HUES64 (cell line): ENCODE measurements at regions not wholly inside any gene's neighbourhood (a gene's known extent, or its start where the extent isn't known, plus 50 kb on each side); places are given as distances from the start of the nearest gene placed in this dataset.

Experiments used
- H3K27ac ChIP-seq: 2 replicates; pipeline ENCODE4 v1.7.0; 2013; ENCODE audit warnings: low read depth, low read length, inconsistent platforms
- H3K27me3 ChIP-seq: 2 replicates; pipeline ENCODE4 v1.6.1; 2013; ENCODE audit warnings: mild to moderate bottlenecking, low read length; ENCODE audit not compliant: insufficient read depth
- H3K36me3 ChIP-seq: 2 replicates; pipeline ENCODE4 v1.6.1; 2013; ENCODE audit warnings: mild to moderate bottlenecking, low read length; ENCODE audit not compliant: insufficient read depth
- H3K4me1 ChIP-seq: 2 replicates; pipeline ENCODE4 v1.6.1; 2013; ENCODE audit warnings: mild to moderate bottlenecking, low read length, moderate library complexity; ENCODE audit not compliant: insufficient read depth
- H3K4me3 ChIP-seq: 2 replicates; pipeline ENCODE4 v1.5.1; 2013; ENCODE audit warnings: mild to moderate bottlenecking, low read length, moderate library complexity
- H3K9ac ChIP-seq: 2 replicates; pipeline ENCODE4 v1.6.1; 2013; ENCODE audit warnings: mild to moderate bottlenecking, low read depth, low read length
- H3K9me3 ChIP-seq: 2 replicates; pipeline ENCODE4 v1.6.1; 2013; ENCODE audit warnings: low read depth, low read length; ENCODE audit not compliant: insufficient read depth
- WGBS: fragments of 150-250, 120-280 bp; methylation state at CpG from one replicate; pipeline ENCODE4 v1.1.7; 2013; ENCODE audit warnings: missing lambda C conversion rate; 5-methylcytosine and 5-hydroxymethylcytosine counted together

DNA sequence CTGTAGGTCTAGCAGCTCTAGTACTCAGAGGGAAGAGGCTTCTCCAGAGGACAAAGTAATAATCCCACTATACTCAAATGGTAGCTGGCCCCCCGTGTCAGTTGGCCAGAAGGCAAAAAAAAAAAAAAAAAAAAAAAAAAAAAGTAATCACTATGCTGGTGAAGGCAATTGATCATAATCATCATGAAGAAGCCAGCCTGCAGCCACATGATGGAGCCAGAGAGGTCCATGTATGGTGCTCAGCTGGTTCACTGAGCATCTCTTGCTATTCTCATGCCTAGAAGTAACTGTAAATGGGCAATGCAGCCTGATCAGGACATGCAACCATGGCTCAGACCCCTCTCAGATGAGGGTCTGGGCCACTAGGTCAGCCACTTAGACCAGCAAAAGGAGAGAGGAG, 378.8 kb downstream of the MED13L start:
- H3K27me3 ChIP-seq: no peaks in the 10 kb centered on the region
- H3K4me3 ChIP-seq: no peak overlapping the region
- WGBS: 83% methylated on average over 1 of the region's 1 CpG

DNA sequence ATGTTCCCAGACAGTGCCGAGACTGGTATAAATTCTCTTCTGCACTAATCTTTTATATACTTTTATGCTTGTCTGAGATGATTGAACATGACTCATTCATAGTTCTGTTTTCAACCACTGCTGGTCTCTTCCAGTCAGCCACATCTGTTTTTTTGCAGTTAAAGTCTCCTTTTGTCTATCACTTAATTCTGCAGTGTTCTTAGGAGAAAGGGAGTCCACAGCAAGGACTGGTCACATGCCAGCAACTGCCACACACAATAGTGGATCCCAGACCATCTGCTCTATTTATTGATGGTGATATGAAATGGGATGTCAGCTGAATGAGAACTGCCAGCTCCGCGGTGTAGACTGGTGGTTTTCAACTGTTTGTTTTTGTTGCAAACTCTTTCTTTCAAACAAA, 379.8 kb downstream of the MED13L start:
- Histone ChIP-seq H3K4me1 (no peaks in the 10 kb centered on the region), H3K27me3 (no peaks in the 10 kb centered on the region), H3K4me3 (no peak overlapping the region), H3K9ac (no peak overlapping the region), H3K27ac (no peak overlapping the region), H3K9me3 (no peaks in the 10 kb centered on the region), H3K36me3 (no peaks in the 10 kb centered on the region)
- 71% methylated on average over 1 of the region's 3 CpGs for WGBS

More for the DNA sequence above, 378.8 kb downstream of the MED13L start:
- Histone ChIP-seq H3K36me3 (no peaks in the 10 kb centered on the region), H3K9ac (no peak overlapping the region), H3K9me3 (no peaks in the 10 kb centered on the region), H3K27ac (no peak overlapping the region), H3K4me1 (no peaks in the 10 kb centered on the region)

DNA sequence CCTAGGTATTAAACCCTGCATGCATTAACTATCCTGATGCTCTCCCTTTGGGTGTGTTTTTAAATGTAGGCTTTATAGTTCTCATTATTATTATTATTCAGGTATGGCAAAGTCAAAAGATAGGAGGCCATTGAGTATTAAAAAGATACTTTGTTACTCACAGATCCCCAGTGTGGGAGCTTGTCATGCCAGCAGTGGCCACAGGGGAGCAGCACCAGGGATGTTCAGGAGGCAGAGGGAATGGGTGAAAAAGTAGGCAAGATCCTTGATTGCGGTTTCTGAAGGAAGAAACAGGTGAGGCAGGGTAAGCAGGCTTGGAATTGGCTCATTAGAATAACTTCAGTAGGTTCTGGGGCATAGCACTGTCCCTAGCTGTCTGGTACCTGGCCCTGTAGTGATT, 382.2 kb downstream of the MED13L start:
- WGBS: 83% methylated on average over 1 of the region's 1 CpG
- no peaks in the 10 kb centered on the region for H3K27me3 ChIP-seq
- no peaks in the 10 kb centered on the region for H3K36me3 ChIP-seq
- H3K27ac ChIP-seq: no peak overlapping the region
- H3K4me1 ChIP-seq: peaks cover 9% of the 10 kb centered on the region
- H3K9me3 ChIP-seq: no peaks in the 10 kb centered on the region
- H3K4me3 ChIP-seq: no peak overlapping the region
- H3K9ac ChIP-seq: no peak overlapping the region

DNA sequence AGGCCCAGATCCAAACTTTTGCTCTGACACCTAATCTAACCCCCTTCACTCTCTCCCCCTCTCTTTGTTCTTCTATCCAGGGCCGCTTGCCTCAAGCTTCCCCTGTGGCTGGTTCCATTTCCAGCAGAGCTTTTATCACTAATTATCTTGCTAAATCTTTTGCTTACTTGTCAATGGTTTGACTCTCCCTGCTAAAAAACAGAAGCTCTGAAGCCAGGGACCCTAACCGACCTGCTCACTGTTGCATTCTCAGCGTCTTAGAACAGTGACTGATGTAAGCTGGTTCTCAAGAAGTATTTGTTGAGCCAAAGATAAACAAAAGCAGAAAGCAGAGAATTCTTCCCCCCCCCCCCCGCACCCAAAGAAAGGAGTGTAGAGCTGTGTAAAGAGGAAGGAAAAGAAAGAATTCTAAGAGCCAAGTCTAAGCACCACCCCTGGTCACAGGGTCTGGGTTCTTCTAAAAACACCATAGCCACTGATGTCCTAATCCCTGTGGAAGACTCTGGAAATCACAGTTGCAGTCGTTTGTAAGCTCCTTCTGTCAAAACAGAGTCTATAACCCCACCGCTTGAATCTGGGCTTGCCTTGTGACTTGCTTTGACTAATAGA, 385.8 kb downstream of the MED13L start:
- H3K36me3 ChIP-seq: no peaks in the 10 kb centered on the region
- no peak overlapping the region for H3K9ac ChIP-seq
- H3K4me3 ChIP-seq: no peak overlapping the region
- WGBS: 30% methylated on average over 5 of the region's 6 CpGs
- H3K9me3 ChIP-seq: no peaks in the 10 kb centered on the region
- H3K4me1 ChIP-seq: peaks cover 9% of the 10 kb centered on the region
- H3K27me3 ChIP-seq: no peaks in the 10 kb centered on the region
- peak overlapping the region; percentile 57; the same call in 1 of the 2 replicates for H3K27ac ChIP-seq

DNA sequence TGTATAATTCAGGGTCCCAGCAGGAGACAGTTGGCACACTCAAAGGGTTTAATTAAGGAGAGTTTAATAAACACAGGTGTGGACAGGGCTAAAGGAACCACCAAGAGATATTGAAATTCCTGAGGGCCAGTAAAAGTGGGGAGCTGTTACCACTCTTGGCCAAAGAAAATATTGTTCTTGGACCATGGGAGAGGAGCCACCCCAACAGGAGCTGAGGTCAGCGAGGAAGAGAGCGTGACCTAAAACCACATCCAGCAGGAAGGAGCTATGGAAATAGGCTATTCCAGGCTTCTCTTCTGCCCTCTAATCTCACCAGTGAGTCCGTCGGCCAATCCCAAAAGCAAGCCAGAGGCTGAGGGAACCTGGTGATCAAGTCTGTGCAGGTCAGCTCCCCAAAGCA, 390.8 kb downstream of the MED13L start:
- Histone ChIP-seq H3K9me3 (no peaks in the 10 kb centered on the region), H3K36me3 (no peaks in the 10 kb centered on the region), H3K4me1 (peaks cover 7% of the 10 kb centered on the region; the same call in 1 of the 2 replicates), H3K27ac (no peak overlapping the region), H3K9ac (no peak overlapping the region), H3K4me3 (no peak overlapping the region), H3K27me3 (no peaks in the 10 kb centered on the region)
- WGBS: 92% methylated on average over 4 of the region's 4 CpGs

DNA sequence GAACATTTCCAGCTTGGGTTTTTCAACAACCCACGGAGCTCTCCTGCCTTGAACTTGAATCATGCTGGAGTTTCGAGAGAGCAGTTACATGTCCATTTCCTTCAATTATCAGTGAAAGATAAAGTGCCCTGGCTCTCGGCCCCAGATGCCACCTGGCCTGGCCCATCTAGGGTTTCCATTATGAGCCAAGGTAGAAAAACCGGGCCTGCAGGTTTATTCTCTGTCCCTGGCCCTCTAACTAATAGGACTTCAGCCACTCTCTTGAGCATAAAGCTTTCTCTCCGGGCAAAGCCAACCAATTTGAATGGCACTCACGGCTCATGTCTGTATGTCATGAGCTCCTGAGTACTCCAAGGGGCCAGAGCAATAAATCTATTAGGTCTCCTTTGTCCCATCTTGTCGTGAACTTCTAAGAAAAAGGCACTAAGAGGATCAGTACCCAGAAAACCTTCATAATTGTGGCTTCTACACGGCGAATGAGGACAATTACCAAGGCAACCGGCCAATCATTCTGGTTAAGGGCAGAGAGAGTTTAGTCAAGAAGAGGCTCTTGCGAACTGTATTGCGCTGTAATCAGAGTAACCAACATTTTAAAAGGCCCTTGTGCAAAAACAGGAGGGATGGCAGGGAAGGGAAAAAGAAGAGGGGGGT, 392.3 kb downstream of the MED13L start:
- no peaks in the 10 kb centered on the region for H3K27me3 ChIP-seq
- no peak overlapping the region for H3K9ac ChIP-seq
- no peak overlapping the region for H3K27ac ChIP-seq
- H3K36me3 ChIP-seq: no peaks in the 10 kb centered on the region
- H3K9me3 ChIP-seq: no peaks in the 10 kb centered on the region
- no peak overlapping the region for H3K4me3 ChIP-seq
- WGBS: 94% methylated on average over 12 of the region's 12 CpGs
- peaks cover 5% of the 10 kb centered on the region; the same call in 1 of the 2 replicates for H3K4me1 ChIP-seq

DNA sequence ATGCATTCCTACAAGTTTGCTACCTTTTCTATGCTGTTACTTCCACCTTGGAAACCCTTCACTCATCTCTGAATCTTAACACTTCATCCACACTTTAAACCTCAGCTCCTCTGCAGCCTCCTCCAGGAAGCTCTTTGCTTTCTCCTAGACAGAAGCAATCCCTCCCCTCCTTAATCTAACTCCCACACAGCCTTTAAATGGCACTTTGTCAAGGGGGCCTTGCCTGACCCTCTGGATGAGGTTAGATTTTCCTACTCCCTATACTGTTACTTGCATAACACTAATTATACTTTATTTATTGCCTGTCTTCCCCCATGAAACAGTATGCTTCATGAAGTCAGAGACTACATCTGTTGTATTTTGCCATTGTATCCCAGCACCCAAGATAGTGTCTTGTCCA, 394.6 kb downstream of the MED13L start:
- no peaks in the 10 kb centered on the region for H3K9me3 ChIP-seq
- H3K27ac ChIP-seq: no peak overlapping the region
- H3K4me3 ChIP-seq: no peak overlapping the region
- no peak overlapping the region for H3K9ac ChIP-seq
- H3K27me3 ChIP-seq: no peaks in the 10 kb centered on the region
- H3K36me3 ChIP-seq: no peaks in the 10 kb centered on the region
- H3K4me1 ChIP-seq: peaks cover 5% of the 10 kb centered on the region; the same call in 1 of the 2 replicates

DNA sequence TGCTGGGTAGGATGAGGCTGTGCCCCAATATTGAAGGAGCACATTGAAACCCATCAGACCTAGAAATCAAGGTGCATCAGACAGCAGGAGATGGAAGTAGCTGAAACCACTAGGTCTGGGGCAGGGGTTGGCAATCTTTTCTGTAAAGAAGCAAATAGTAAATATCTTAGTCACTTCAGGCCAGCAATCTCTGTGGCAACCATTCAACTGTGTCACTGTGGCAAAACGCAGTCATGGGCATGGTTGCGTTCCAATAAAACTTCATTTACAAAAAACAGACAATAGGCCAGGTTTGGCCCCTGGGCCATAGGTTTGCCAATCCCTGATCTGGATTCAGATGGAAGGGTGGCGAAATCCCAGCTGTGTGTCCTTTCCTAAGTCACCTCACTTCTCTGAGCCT, 397.3 kb downstream of the MED13L start:
- no peaks in the 10 kb centered on the region for H3K27me3 ChIP-seq
- no peaks in the 10 kb centered on the region for H3K9me3 ChIP-seq
- no peaks in the 10 kb centered on the region for H3K36me3 ChIP-seq
- H3K4me3 ChIP-seq: no peak overlapping the region
- 97% methylated on average over 3 of the region's 3 CpGs for WGBS
- H3K9ac ChIP-seq: no peak overlapping the region
- no peak overlapping the region for H3K27ac ChIP-seq
- peaks cover 5% of the 10 kb centered on the region; the same call in 1 of the 2 replicates for H3K4me1 ChIP-seq

DNA sequence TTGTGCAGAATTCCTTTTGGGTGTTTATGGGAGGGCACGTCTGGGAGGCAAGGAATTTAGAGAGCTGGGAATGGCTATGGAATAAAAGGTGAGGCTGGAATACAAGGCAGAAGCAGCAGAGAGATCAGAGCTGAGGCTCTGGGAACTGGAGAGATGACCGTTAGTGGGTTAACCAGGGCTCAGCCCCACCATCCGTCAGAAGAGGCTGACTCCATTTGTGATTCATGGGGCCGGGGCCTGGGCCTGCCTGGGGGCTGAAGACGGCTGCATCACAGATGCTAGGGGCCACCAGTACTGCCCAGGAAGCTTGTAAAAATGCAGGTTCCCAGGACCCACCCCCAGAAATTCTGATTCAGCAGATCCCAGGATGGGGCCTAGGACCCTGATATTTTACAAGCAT, 398.1 kb downstream of the MED13L start:
- peaks cover 5% of the 10 kb centered on the region; the same call in 1 of the 2 replicates for H3K4me1 ChIP-seq
- no peak overlapping the region for H3K9ac ChIP-seq
- no peaks in the 10 kb centered on the region for H3K27me3 ChIP-seq
- H3K4me3 ChIP-seq: no peak overlapping the region
- no peaks in the 10 kb centered on the region for H3K9me3 ChIP-seq
- H3K36me3 ChIP-seq: no peaks in the 10 kb centered on the region
- 73% methylated on average over 5 of the region's 5 CpGs for WGBS
- H3K27ac ChIP-seq: no peak overlapping the region

DNA sequence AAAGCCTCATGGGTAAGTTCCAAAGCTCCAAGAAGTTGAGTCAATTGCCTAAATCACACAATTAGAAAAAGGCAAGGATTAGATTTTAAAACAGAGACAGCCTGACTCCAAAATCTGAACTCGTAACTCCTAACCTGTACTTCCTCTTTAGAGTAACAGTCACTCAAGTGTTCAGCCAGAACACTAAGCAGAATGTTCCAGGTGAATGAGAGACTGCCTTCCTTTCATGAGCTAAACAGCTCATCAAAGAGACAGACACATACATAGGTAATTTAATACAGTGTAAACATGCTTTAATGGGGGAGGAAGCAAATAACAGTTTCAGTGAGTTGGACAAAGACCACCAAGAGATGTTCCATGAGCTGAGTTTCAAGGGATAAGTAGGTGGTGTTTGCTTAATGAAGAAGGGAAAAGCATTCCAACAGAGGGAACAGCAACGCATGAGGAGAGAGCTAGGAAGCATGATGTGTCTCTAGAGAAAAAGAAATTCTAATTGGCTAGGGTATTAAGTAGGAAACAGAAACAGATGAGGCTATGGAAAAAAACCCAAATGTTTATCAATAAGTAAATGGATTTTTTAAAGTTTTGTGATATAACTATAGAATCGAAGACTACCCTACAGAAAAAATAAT, 403.9 kb downstream of the MED13L start:
- peak overlapping the region; percentile 30 for H3K4me3 ChIP-seq
- H3K9me3 ChIP-seq: no peaks in the 10 kb centered on the region
- H3K9ac ChIP-seq: peak overlapping the region; percentile 62
- H3K4me1 ChIP-seq: peaks cover 28% of the 10 kb centered on the region
- no peaks in the 10 kb centered on the region for H3K27me3 ChIP-seq
- 93% methylated on average over 2 of the region's 3 CpGs for WGBS
- no peaks in the 10 kb centered on the region for H3K36me3 ChIP-seq
- H3K27ac ChIP-seq: peak overlapping the region; percentile 83

DNA sequence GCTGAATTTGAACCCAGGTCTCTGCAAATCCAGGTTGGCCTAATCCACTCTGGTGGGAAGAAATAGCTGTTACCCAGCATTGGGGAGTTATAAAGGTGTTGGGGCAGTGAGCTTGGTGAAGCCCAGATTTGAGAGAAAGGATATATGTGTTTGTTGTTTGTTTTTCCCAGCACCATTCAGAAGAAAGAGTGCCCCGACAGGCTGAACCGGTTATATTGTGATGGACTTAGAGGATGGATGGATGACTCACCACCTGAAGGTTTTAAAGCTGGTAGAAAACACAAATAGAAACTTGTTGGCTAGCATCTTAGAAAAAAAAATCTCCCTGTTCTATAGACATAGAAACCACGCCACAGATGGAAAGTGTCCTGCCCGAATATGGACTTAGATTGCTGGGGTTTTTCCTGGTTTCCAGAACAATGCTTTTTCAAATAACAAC, 404.6 kb downstream of the MED13L start:
- Histone ChIP-seq H3K36me3 (no peaks in the 10 kb centered on the region), H3K9me3 (no peaks in the 10 kb centered on the region), H3K27ac (peak overlapping the region; percentile 83), H3K27me3 (no peaks in the 10 kb centered on the region), H3K4me3 (peak overlapping the region; percentile 30), H3K9ac (peak overlapping the region; percentile 62), H3K4me1 (peaks cover 28% of the 10 kb centered on the region)
- WGBS: 53% methylated on average over 4 of the region's 4 CpGs
